ENCODE measurements at regions not wholly inside any gene's neighbourhood (a gene's known extent, or its start where the extent isn't known, plus 50 kb on each side); places are given as distances from the start of the nearest gene placed in this dataset.

- no peaks in the 10 kb centered on the region for H3K9me3 Mint-ChIP-seq
These were observed 63.4 kb upstream of the SYPL1 start for GRCh38 chr7:106175507-106175906.

GRCh38 chr7:106170651-106171050, 58.5 kb upstream of the SYPL1 start:
- Mint-ChIP-seq H3K9me3 (no peaks in the 10 kb centered on the region), H3K4me1 (no peaks in the 10 kb centered on the region), H3K4me3 (no peak overlapping the region), H3K27ac (no peak overlapping the region), H3K36me3 (no peaks in the 10 kb centered on the region)
- DNase-seq (ENCODE audit: low spot score in 2 of 2) (no peak), ATAC-seq (no peak)

More at GRCh38 chr7:106175507-106175906, 63.4 kb upstream of the SYPL1 start:
- H3K4me3 Mint-ChIP-seq: no peak overlapping the region
- ATAC-seq (no peak), DNase-seq (ENCODE audit: low spot score in 2 of 2) (no peak)
- H3K36me3 Mint-ChIP-seq: no peaks in the 10 kb centered on the region
- no peak overlapping the region for H3K27ac Mint-ChIP-seq
- H3K4me1 Mint-ChIP-seq: no peaks in the 10 kb centered on the region

- H3K36me3 Mint-ChIP-seq: no peaks in the 10 kb centered on the region
- no peaks in the 10 kb centered on the region for H3K4me1 Mint-ChIP-seq
- H3K4me3 Mint-ChIP-seq: no peak overlapping the region
- ATAC-seq: no peak
- DNase-seq (ENCODE audit: low spot score in 2 of 2): no peak
- no peaks in the 10 kb centered on the region for H3K9me3 Mint-ChIP-seq
- H3K27ac Mint-ChIP-seq: no peak overlapping the region
These were observed 57.9 kb upstream of the SYPL1 start for GRCh38 chr7:106169821-106170610.

GRCh38 chr7:106167439-106168136, 55.5 kb upstream of the SYPL1 start:
- Mint-ChIP-seq H3K4me3 (no peak overlapping the region), H3K4me1 (no peaks in the 10 kb centered on the region), H3K27ac (no peak overlapping the region), H3K9me3 (peaks cover 6% of the 10 kb centered on the region), H3K36me3 (no peaks in the 10 kb centered on the region)
- ATAC-seq: no peak
- DNase-seq (ENCODE audit: low spot score in 2 of 2): no peak

GRCh38 chr7:106166651-106167342, 54.7 kb upstream of the SYPL1 start:
- ATAC-seq (no peak), DNase-seq (ENCODE audit: low spot score in 2 of 2) (peak in 1 of 2 donors; percentile 25)
- Mint-ChIP-seq H3K36me3 (no peaks in the 10 kb centered on the region), H3K4me3 (no peak overlapping the region), H3K9me3 (peaks cover 6% of the 10 kb centered on the region), H3K27ac (no peak overlapping the region), H3K4me1 (no peaks in the 10 kb centered on the region)

- H3K4me3 Mint-ChIP-seq: no peak overlapping the region
- DNase-seq (ENCODE audit: low spot score in 2 of 2) (no peak), ATAC-seq (no peak)
- peaks cover 6% of the 10 kb centered on the region for H3K9me3 Mint-ChIP-seq
- H3K36me3 Mint-ChIP-seq: no peaks in the 10 kb centered on the region
- no peaks in the 10 kb centered on the region for H3K4me1 Mint-ChIP-seq
- no peak overlapping the region for H3K27ac Mint-ChIP-seq
These were observed 53.2 kb upstream of the SYPL1 start for GRCh38 chr7:106165337-106165736.

GRCh38 chr7:106163257-106163656, 51.1 kb upstream of the SYPL1 start:
- DNase-seq (ENCODE audit: low spot score in 2 of 2): no peak
- no peaks in the 10 kb centered on the region for H3K4me1 Mint-ChIP-seq
- H3K27ac Mint-ChIP-seq: no peak overlapping the region
- H3K9me3 Mint-ChIP-seq: peaks cover 6% of the 10 kb centered on the region
- no peak overlapping the region for H3K4me3 Mint-ChIP-seq
- H3K36me3 Mint-ChIP-seq: no peaks in the 10 kb centered on the region
- no peak for ATAC-seq
